Astrocyte (in vitro differentiated cells and primary cell): ENCODE measurements at regions not wholly inside any gene's neighbourhood (a gene's known extent, or its start where the extent isn't known, plus 50 kb on each side); places are given as distances from the start of the nearest gene placed in this dataset.
A peak's percentile ranks its signal among the peaks of the same experiment; 100 is the strongest.

Experiments
- DNase-seq: peaks from one replicate; pipeline ENCODE4 v3.0.0-alpha.2; 2010; ENCODE audit warnings: low read depth
- FAIRE-seq: peaks from 2 replicates; lab custom pipeline; 2011; peaks lifted over from hg19 to GRCh38; lab: Jason Lieb, UNC
- H2AFZ ChIP-seq: 2 replicates; pipeline ENCODE4 v1.6.0; 2012; ENCODE audit warnings: low read depth, low read length, inconsistent platforms
- H3K27ac ChIP-seq: 2 replicates; pipeline ENCODE4 v1.5.1; 2011; ENCODE audit warnings: low read depth, low read length, inconsistent platforms
- H3K27me3 ChIP-seq: 2 replicates; pipeline ENCODE4 v1.6.0; 2011; ENCODE audit warnings: low read length, inconsistent platforms; ENCODE audit not compliant: insufficient read depth
- H3K36me3 ChIP-seq: 2 replicates; pipeline ENCODE4 v1.5.1; 2011; ENCODE audit warnings: low read length, inconsistent platforms; ENCODE audit not compliant: insufficient read depth
- H3K4me1 ChIP-seq: 2 replicates; pipeline ENCODE4 v1.5.1; 2011; ENCODE audit warnings: low read length, inconsistent platforms; ENCODE audit not compliant: insufficient read depth
- H3K4me2 ChIP-seq: 2 replicates; pipeline ENCODE4 v1.6.0; 2012; ENCODE audit warnings: low read length, inconsistent platforms
- H3K4me3 ChIP-seq: 2 replicates; pipeline ENCODE4 v1.5.1; 2011; ENCODE audit warnings: low read depth, mild to moderate bottlenecking, low read length, inconsistent platforms; ENCODE audit not compliant: insufficient read depth
- H3K79me2 ChIP-seq: 2 replicates; pipeline ENCODE4 v1.6.0; 2012; ENCODE audit warnings: mild to moderate bottlenecking, low read length, inconsistent platforms; ENCODE audit not compliant: insufficient read depth
- H3K9ac ChIP-seq: 2 replicates; pipeline ENCODE4 v1.6.0; 2012; ENCODE audit warnings: mild to moderate bottlenecking, low read length, inconsistent platforms
- H3K9me3 ChIP-seq: 2 replicates; pipeline ENCODE4 v1.5.1; 2012; ENCODE audit warnings: low read depth, mild to moderate bottlenecking, low read length, inconsistent platforms; ENCODE audit not compliant: insufficient read depth
- H4K20me1 ChIP-seq: 2 replicates; pipeline ENCODE4 v1.6.0; 2012; ENCODE audit warnings: low read length, inconsistent platforms; ENCODE audit not compliant: insufficient read depth
- H3K27ac Mint-ChIP-seq: one replicate; pipeline ENCODE4 v1.8.0; 2021; ENCODE audit warnings: mild to moderate bottlenecking, mixed read lengths; ENCODE audit not compliant: unreplicated experiment
- H3K27me3 Mint-ChIP-seq: one replicate; pipeline ENCODE4 v1.8.0; 2021; ENCODE audit warnings: low read depth, mixed read lengths; ENCODE audit not compliant: unreplicated experiment
- H3K36me3 Mint-ChIP-seq: one replicate; pipeline ENCODE4 v1.8.0; 2021; ENCODE audit warnings: low read depth, mixed read lengths; ENCODE audit not compliant: unreplicated experiment
- H3K4me1 Mint-ChIP-seq: one replicate; pipeline ENCODE4 v1.8.0; 2021; ENCODE audit warnings: low read depth, mixed read lengths; ENCODE audit not compliant: unreplicated experiment
- H3K4me3 Mint-ChIP-seq: one replicate; pipeline ENCODE4 v1.8.0; 2021; ENCODE audit warnings: mild to moderate bottlenecking, moderate library complexity, mixed read lengths; ENCODE audit not compliant: unreplicated experiment
- H3K9me3 Mint-ChIP-seq: one replicate; pipeline ENCODE4 v1.8.0; 2021; ENCODE audit warnings: mild to moderate bottlenecking, mixed read lengths; ENCODE audit not compliant: unreplicated experiment
- EZH2 ChIP-seq: IDR thresholded peaks from 2 replicates; pipeline ENCODE4 v1.6.1; 2012; ENCODE audit warnings: mild to moderate bottlenecking, low read length, inconsistent platforms; ENCODE audit not compliant: insufficient read depth
- TF ChIP-seq, protein P1 (sequence below): IDR thresholded peaks from 2 replicates; pipeline ENCODE4 v1.5.1; 2011; ENCODE audit warnings: low read depth, mild to moderate bottlenecking, inconsistent platforms, low read length, moderate library complexity; ENCODE audit not compliant: insufficient read depth

DNA sequence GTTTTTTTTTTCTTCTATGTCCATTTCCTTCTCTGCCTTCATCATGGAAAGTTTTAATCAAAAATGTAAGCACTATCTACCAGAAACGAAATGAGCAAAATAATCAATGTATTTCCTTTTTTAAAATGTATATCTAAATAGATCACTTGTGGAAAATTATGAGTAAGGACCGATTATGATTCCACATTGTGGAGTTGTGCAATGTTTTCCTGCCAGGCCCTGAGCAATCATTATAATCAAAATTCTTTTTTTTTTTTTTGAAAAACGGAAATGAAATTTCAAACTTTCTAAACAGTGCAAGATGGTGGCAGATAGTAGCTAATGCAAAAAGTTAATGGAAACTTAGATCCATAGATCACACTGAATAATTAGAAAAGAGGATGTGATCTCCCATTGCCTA lies 1074.6 kb upstream of the TMEM132C start:
- H3K27me3 ChIP-seq = no peaks in the 10 kb centered on the region
- H3K4me2 ChIP-seq = no peak overlapping the region
- H2AFZ ChIP-seq = no peak overlapping the region
- H3K9ac ChIP-seq = no peak overlapping the region
- H3K79me2 ChIP-seq = no peaks in the 10 kb centered on the region
- Mint-ChIP-seq H3K27ac (no peak overlapping the region), H3K4me3 (no peak overlapping the region), H3K27me3 (no peaks in the 10 kb centered on the region), H3K36me3 (no peaks in the 10 kb centered on the region), H3K9me3 (peaks cover 4% of the 10 kb centered on the region), H3K4me1 (no peaks in the 10 kb centered on the region)
- TF ChIP-seq, protein P1, sequence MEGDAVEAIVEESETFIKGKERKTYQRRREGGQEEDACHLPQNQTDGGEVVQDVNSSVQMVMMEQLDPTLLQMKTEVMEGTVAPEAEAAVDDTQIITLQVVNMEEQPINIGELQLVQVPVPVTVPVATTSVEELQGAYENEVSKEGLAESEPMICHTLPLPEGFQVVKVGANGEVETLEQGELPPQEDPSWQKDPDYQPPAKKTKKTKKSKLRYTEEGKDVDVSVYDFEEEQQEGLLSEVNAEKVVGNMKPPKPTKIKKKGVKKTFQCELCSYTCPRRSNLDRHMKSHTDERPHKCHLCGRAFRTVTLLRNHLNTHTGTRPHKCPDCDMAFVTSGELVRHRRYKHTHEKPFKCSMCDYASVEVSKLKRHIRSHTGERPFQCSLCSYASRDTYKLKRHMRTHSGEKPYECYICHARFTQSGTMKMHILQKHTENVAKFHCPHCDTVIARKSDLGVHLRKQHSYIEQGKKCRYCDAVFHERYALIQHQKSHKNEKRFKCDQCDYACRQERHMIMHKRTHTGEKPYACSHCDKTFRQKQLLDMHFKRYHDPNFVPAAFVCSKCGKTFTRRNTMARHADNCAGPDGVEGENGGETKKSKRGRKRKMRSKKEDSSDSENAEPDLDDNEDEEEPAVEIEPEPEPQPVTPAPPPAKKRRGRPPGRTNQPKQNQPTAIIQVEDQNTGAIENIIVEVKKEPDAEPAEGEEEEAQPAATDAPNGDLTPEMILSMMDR = no peak
- no peak for TF ChIP-seq EZH2
- DNase-seq = no peak
- H3K9me3 ChIP-seq = no peaks in the 10 kb centered on the region
- no peak overlapping the region for H3K4me3 ChIP-seq
- no peak overlapping the region for H3K27ac ChIP-seq
- H3K4me1 ChIP-seq = no peaks in the 10 kb centered on the region
- no peaks in the 10 kb centered on the region for H4K20me1 ChIP-seq
- no peak for FAIRE-seq
- H3K36me3 ChIP-seq = no peaks in the 10 kb centered on the region

- TF ChIP-seq, protein P1 = no peak
- TF ChIP-seq EZH2 = no peak
- no peaks in the 10 kb centered on the region for H3K4me1 Mint-ChIP-seq
- no peak overlapping the region for H3K4me3 Mint-ChIP-seq
- H3K9me3 Mint-ChIP-seq = peaks cover 8% of the 10 kb centered on the region
- Histone ChIP-seq H3K27me3 (no peaks in the 10 kb centered on the region), H4K20me1 (no peaks in the 10 kb centered on the region), H3K9me3 (no peaks in the 10 kb centered on the region), H3K4me3 (no peak overlapping the region), H3K4me1 (no peaks in the 10 kb centered on the region), H3K36me3 (no peaks in the 10 kb centered on the region), H2AFZ (no peak overlapping the region), H3K9ac (no peak overlapping the region), H3K4me2 (no peak overlapping the region), H3K79me2 (no peaks in the 10 kb centered on the region), H3K27ac (no peak overlapping the region)
- H3K27ac Mint-ChIP-seq = no peak overlapping the region
- no peaks in the 10 kb centered on the region for H3K27me3 Mint-ChIP-seq
- H3K36me3 Mint-ChIP-seq = no peaks in the 10 kb centered on the region
- FAIRE-seq (no peak), DNase-seq (no peak)
Observed at GRCh38 chr12:127193341-127193740, 1073.6 kb upstream of the TMEM132C start.

GRCh38 chr12:127194176-127194575 lies 1072.8 kb upstream of the TMEM132C start:
- Histone ChIP-seq H3K79me2 (no peaks in the 10 kb centered on the region), H3K9ac (no peak overlapping the region), H3K4me3 (no peak overlapping the region), H3K4me1 (no peaks in the 10 kb centered on the region), H3K4me2 (no peak overlapping the region), H4K20me1 (no peaks in the 10 kb centered on the region), H3K27me3 (no peaks in the 10 kb centered on the region), H3K9me3 (no peaks in the 10 kb centered on the region), H3K36me3 (no peaks in the 10 kb centered on the region), H3K27ac (no peak overlapping the region), H2AFZ (no peak overlapping the region)
- H3K27ac Mint-ChIP-seq = no peak overlapping the region
- no peak for TF ChIP-seq EZH2
- TF ChIP-seq, protein P1 = no peak
- peaks cover 8% of the 10 kb centered on the region for H3K9me3 Mint-ChIP-seq
- FAIRE-seq (no peak), DNase-seq (peak; percentile 53)
- H3K36me3 Mint-ChIP-seq = no peaks in the 10 kb centered on the region
- no peaks in the 10 kb centered on the region for H3K27me3 Mint-ChIP-seq
- H3K4me1 Mint-ChIP-seq = no peaks in the 10 kb centered on the region
- no peak overlapping the region for H3K4me3 Mint-ChIP-seq
